Kidney (tissue), 13 donors: ENCODE measurements at regions not wholly inside any gene's neighbourhood (a gene's known extent, or its start where the extent isn't known, plus 50 kb on each side); places are given as distances from the start of the nearest gene placed in this dataset.

Experiments used
- DNase-seq, 5 donors: peaks; one replicate each; pipeline ENCODE4 v3.0.0-alpha.2; 2013 to 2020
- FAIRE-seq: peaks from 2 replicates; lab custom pipeline; 2012; peaks lifted over from hg19 to GRCh38; lab: Jason Lieb, UNC
- H3K27ac ChIP-seq, 2 donors: one replicate each; pipeline ENCODE4 v1.7.0; 2013; ENCODE audit warnings: low read depth in 2 of 2, low read length in 2 of 2, inconsistent platforms in 1 of 2
- H3K27me3 ChIP-seq: one replicate; pipeline ENCODE4 v1.7.1; 2013; ENCODE audit warnings: low read length, inconsistent platforms; ENCODE audit not compliant: control insufficient read depth, insufficient read depth
- H3K36me3 ChIP-seq, 3 donors: one replicate each; pipeline versions ENCODE4 v1.7.0 to v1.7.1; 2013; ENCODE audit warnings: low read length in 3 of 3, control low read depth in 1 of 3, inconsistent platforms in 1 of 3; ENCODE audit not compliant: insufficient read depth in 3 of 3, control insufficient read depth in 2 of 3
- H3K4me1 ChIP-seq, 3 donors: one replicate each; pipeline versions ENCODE4 v1.7.0 to v1.7.1; 2013; ENCODE audit warnings: low read length in 3 of 3, inconsistent platforms in 1 of 3, low read depth in 1 of 3; ENCODE audit not compliant: control insufficient read depth in 2 of 3, insufficient read depth in 2 of 3
- H3K4me3 ChIP-seq, 3 donors: one replicate each; pipeline versions ENCODE4 v1.7.0 to v1.8.1; 2013; ENCODE audit warnings: low read length in 3 of 3, control low read depth in 1 of 3, inconsistent platforms in 1 of 3
- H3K9ac ChIP-seq, 3 donors: one replicate each; pipeline versions ENCODE4 v1.7.0 to v1.7.1; 2013; ENCODE audit warnings: low read length in 3 of 3, control low read depth in 1 of 3, inconsistent platforms in 1 of 3
- H3K9me3 ChIP-seq, 3 donors: one replicate each; pipeline versions ENCODE4 v1.7.0 to v1.7.1; 2013; ENCODE audit warnings: low read length in 3 of 3, control low read depth in 1 of 3, inconsistent platforms in 1 of 3; ENCODE audit not compliant: control insufficient read depth in 2 of 3, insufficient read depth in 1 of 3
- CTCF ChIP-seq: IDR thresholded peaks from 3 replicates; pipeline ENCODE4 v1.5.1; 2012; ENCODE audit warnings: mild to moderate bottlenecking, moderate library complexity, borderline replicate concordance; ENCODE audit not compliant: insufficient read depth; ENCODE audit errors: extremely low read depth
- intact Hi-C: fragments of 100-400 bp; cut with DNase I; formaldehyde crosslinking; loops from one replicate; pipeline ENCODE4 v1.11.1; 2022
- donor health status: control.
- donor health status: control.
- donor health status: control.
- donor health status: control.
- donor health status: control.
- donor health status: DM: yes; HTN: yes; CAD: no.
- donor health status: Normal renal cell carcinoma (clear cell type).

GRCh38 chr16:35311475-35311874 is 1852.1 kb downstream of the TP53TG3F start:
- H3K9ac ChIP-seq, result no peak overlapping the region
- H3K4me3 ChIP-seq, result no peak overlapping the region
- intact Hi-C loops, result no loop called here
- TF ChIP-seq CTCF, result no peak
- FAIRE-seq, result no peak
- no peaks in the 10 kb centered on the region for H3K4me1 ChIP-seq
- H3K36me3 ChIP-seq, result no peaks in the 10 kb centered on the region
- peaks cover 0 to 14% (median 0%) of the 10 kb centered on the region in 3 donors for H3K9me3 ChIP-seq
- no peak for DNase-seq
- no peak overlapping the region for H3K27ac ChIP-seq
- H3K27me3 ChIP-seq, result no peaks in the 10 kb centered on the region

- intact Hi-C loops, result no loop called here
- no peak for FAIRE-seq
- no peak overlapping the region for H3K9ac ChIP-seq
- no peak for DNase-seq
- no peaks in the 10 kb centered on the region for H3K27me3 ChIP-seq
- H3K4me1 ChIP-seq, result no peaks in the 10 kb centered on the region
- no peaks in the 10 kb centered on the region for H3K36me3 ChIP-seq
- no peak overlapping the region for H3K4me3 ChIP-seq
- H3K9me3 ChIP-seq, result peaks cover 0 to 8% (median 0%) of the 10 kb centered on the region in 3 donors
- no peak for TF ChIP-seq CTCF
- no peak overlapping the region for H3K27ac ChIP-seq
These were observed 1854.9 kb downstream of the TP53TG3F start for GRCh38 chr16:35314298-35314697.

GRCh38 chr16:35319536-35320192 is 1860.3 kb downstream of the TP53TG3F start:
- FAIRE-seq, result no peak
- intact Hi-C loops, result loop anchor here (10.0 kb wide), 1 partner anchor 55 kb away; no protein-coding TSS in a partner anchor
- DNase-seq, result no peak
- H3K36me3 ChIP-seq, result no peaks in the 10 kb centered on the region
- H3K27me3 ChIP-seq, result no peaks in the 10 kb centered on the region
- H3K27ac ChIP-seq, result no peak overlapping the region
- H3K4me3 ChIP-seq, result no peak overlapping the region
- H3K9me3 ChIP-seq, result no peaks in the 10 kb centered on the region
- H3K9ac ChIP-seq, result no peak overlapping the region
- H3K4me1 ChIP-seq, result no peaks in the 10 kb centered on the region
- TF ChIP-seq CTCF, result no peak
